HG03558 (cell line): ENCODE measurements at regions not wholly inside any gene's neighbourhood (a gene's known extent, or its start where the extent isn't known, plus 50 kb on each side); places are given as distances from the start of the nearest gene placed in this dataset.
"Not testable (repeated sequence)": the region's sequence is repeated elsewhere in the genome, so short reads cannot be mapped to it uniquely, and the experiment has no call there.

Source experiments
- ATAC-seq: cut with Tn5 transposase; IDR thresholded peaks from one replicate; pipeline ENCODE4 v1.9.1; 2021; ENCODE audit warnings: moderate number of reproducible peaks; ENCODE audit not compliant: unreplicated experiment; ENCODE audit errors: extremely low read depth

- ATAC-seq: no peak
Measured at GRCh38 chr3:176293276-176293675, 904.0 kb downstream of the TBL1XR1 start.

- ATAC-seq: no peak
Measured at GRCh38 chr3:176286476-176287085, 910.7 kb downstream of the TBL1XR1 start.

- no peak for ATAC-seq
Measured at GRCh38 chr3:176275538-176275937, 921.7 kb downstream of the TBL1XR1 start.

- no peak for ATAC-seq
Measured at GRCh38 chr3:176275113-176275512, 922.2 kb downstream of the TBL1XR1 start.

DNA sequence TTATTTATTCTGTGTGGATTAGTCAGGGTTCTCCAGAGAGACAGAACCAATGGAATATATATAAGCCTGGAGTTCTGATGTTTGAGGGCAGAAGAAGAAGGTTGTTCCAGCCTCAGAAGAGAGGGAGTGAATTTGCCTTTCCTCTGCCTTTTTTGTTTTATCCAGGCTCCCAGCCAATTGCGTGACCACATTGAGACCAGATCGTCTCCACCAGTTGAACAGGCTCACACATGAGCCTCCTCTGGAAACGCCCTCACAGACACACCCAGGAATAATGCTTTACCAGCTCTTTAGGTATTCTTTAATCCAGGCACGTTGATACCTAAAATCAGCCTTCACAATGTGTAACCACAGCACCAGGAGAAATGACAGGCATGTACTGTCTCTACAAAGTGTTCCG is 923.1 kb downstream of the TBL1XR1 start:
- ATAC-seq: no peak

DNA sequence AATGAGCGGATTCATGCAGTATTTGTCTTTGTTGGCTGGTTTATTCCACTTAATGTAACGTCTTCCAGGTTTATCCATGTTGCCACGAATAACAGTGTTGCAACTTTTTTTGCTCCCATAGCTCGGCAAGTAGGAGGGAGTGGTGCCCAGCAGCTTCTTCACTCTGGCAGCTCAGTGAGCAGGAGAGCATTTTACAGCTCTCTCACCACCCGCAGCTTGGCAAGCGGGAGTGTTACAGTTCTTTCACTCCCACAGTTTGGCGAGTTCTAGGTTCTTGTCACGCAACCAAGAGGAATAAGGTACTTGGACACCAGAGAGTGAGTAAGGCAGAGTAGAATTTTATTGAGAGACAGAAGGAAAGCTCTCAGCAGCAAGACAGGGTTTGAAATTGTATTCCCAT is 935.2 kb downstream of the TBL1XR1 start:
- no peak for ATAC-seq

- ATAC-seq: no peak
Measured at GRCh38 chr3:176247191-176247590, 950.1 kb downstream of the TBL1XR1 start.

DNA sequence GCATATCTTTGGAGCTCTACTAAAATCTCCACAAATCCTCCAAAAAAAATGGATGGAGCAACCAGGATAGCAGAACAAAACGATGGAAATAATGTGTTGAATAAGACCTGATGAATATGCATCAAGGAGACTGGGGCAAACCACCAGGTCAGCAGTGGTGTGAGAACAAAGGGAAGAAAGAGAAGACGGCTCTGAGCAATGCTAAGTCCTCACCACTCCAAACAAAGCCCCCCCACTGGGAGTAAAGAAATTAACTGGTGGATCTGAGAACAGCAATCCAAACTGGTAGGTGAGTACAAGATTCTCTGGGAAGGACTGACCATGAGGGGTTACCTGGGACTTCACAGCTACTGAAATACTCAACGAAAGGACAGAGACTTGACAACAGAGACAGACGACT is 977.3 kb downstream of the TBL1XR1 start:
- ATAC-seq: no peak

GRCh38 chr3:176214758-176215157 is 982.5 kb downstream of the TBL1XR1 start:
- no peak for ATAC-seq

GRCh38 chr3:176213314-176213713 is 984.0 kb downstream of the TBL1XR1 start:
- ATAC-seq: not testable (repeated sequence)

- no peak for ATAC-seq
Measured at GRCh38 chr3:176208915-176209314, 988.4 kb downstream of the TBL1XR1 start.

GRCh38 chr3:176208283-176208682 is 989.0 kb downstream of the TBL1XR1 start:
- no peak for ATAC-seq

- ATAC-seq: no peak
Measured at GRCh38 chr3:176206809-176207208, 990.5 kb downstream of the TBL1XR1 start.

- ATAC-seq: no peak
Measured at GRCh38 chr3:176202652-176203051, 994.6 kb downstream of the TBL1XR1 start.

DNA sequence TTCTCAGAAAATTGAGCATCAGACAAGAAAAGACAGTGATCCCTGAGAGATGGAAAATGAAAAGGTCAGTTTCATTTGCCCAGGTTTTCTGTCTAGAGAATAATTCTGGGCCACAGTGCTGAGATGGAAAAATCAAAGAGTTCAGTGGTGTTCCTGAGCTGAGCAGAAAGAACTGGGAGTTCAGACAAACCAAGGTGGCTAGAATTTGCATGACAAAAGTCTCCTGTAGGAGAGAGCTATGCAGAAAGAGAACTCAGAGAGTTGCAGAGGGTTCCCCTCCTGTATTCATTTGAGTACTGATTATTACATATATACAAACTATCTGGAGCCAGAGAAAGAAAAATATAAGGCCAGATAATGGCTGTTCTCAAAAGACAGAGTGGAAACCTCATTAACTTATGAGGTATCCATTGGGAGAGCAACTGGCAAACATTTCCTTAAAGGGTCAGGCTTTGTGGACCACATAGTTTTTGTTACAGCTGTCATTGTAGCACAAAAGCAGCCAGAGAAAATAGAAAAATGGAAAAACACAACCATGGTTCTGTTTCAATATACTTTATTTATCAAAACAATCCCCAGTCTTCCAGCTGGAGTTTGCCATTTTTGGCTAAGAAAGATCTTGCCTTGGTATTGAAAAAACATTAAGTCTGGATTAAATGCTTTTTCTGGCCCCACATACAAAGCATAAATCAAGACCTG is 1004.1 kb downstream of the TBL1XR1 start:
- no peak for ATAC-seq

DNA sequence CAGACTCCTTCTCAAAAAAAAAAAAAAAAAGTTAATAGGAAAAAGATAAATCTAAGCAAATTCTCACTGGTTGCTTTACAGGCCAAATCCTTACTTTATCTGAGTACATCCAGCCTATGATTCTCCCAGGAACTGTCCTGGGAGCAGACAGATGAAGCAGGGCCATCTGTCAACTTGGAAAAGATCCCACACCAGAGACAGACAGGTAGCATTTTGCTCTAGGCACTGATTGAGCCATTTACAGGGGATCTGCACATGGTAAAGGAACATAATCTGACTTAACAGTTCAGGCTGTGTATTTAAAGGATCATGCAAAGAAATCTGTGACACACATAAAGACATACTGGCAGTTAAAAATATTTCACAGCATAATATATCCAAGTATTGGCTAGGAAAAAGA is 1006.5 kb downstream of the TBL1XR1 start:
- ATAC-seq: no peak

DNA sequence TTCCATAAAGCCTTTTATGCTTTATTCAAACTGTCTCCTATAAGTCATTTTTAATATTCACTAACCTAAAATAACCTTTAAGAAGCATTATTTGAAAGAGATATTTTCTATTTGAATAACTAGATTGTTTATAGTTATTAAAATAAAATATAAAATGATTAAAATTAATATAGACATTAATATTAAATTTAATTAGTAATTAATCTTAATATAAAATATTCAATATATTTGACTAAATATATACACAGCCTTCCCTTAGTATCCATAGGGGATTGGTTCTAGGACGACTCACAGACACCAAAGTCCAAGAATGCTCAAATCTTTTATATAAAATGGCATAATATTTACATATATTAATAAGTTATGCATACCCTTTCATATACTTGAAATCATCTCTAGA is 1014.1 kb downstream of the TBL1XR1 start:
- no peak for ATAC-seq

DNA sequence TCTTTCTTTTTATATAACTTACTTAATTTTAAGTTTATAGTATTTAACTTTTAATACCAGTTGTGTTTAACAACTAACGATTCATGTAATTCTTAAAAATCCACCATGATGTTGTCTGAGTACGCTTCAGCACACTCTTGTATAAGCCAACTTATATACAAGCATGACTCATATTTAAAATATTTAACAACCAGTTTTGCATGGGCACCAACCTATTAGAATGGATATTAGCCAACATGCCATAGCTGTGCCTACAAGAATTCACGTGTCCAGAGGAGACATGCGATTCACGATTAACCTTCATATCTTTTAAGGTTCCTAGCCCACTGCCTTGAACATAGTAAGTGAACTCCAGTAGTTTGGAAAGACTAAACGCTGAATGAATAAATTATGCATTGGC is 1023.2 kb downstream of the TBL1XR1 start:
- no peak for ATAC-seq

DNA sequence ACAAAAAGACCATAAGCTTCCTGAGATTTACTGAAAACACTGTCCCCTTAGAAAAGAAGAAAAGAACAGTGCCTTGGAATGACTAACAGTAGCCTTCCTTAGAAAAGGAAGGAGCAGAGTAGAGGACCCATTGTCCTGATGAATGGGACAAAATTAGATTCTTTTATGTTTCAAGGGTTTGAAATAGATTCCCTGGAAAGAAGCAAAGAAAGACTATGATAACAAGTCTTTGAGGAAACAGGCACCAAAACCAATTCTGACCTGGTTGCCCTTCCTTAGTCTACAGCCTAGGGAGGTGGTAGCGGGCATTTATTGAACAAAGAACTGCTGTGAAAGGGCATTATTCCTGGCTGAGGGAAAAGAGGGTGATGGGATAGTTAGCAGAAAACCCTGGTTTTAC is 1024.8 kb downstream of the TBL1XR1 start:
- ATAC-seq: no peak

DNA sequence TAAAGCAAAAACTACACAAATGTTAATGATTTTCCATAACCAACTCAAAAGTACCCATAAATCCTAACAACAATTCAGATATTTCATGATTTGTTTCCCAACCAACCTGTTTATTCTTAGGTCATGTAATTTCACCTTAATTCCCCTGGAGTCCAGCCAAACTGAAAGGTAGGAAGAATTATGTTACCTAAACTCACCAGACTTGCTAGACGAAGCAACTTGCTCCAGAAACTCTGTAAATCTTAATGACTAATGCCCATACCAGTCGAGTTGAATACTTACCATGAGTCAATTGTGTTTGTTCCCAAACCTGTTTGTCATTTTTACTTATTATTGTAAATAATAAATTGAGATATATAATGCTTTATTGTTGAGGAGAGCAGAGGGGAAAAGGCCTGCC is 1030.0 kb downstream of the TBL1XR1 start:
- no peak for ATAC-seq

- ATAC-seq: no peak
Measured at GRCh38 chr3:176160997-176161396, 1036.3 kb downstream of the TBL1XR1 start.

- ATAC-seq: no peak
Measured at GRCh38 chr3:176159796-176160195, 1037.5 kb downstream of the TBL1XR1 start.
